AG04449 (cell line): ENCODE measurements at regions not wholly inside any gene's neighbourhood (a gene's known extent, or its start where the extent isn't known, plus 50 kb on each side); places are given as distances from the start of the nearest gene placed in this dataset.
"Not testable (repeated sequence)": the region's sequence is repeated elsewhere in the genome, so short reads cannot be mapped to it uniquely, and the experiment has no call there.

ENCODE experiments used
- CTCF ChIA-PET: fragments of 350-600 bp; formaldehyde crosslinking; extraction: SDS; loops from one replicate; lab custom pipeline; 2021; ENCODE audit warnings: antibody characterized with exemption; lab: Yijun Ruan, JAX
- POLR2A ChIA-PET: fragments of 400-600, 350-600 bp; formaldehyde crosslinking; extraction: SDS; loops from one replicate; lab custom pipeline; 2020; ENCODE audit warnings: antibody characterized with exemption, inconsistent platforms; lab: Yijun Ruan, JAX
- DNase-seq: peaks from one replicate; pipeline ENCODE4 v3.0.0-alpha.2; 2010; ENCODE audit warnings: low read depth, low spot score
- H3K4me3 ChIP-seq: 2 replicates; pipeline ENCODE4 v1.5.1; 2011; ENCODE audit warnings: low read depth, mild to moderate bottlenecking, control low read depth, low read length
- CTCF ChIP-seq: IDR thresholded peaks from one replicate; pipeline ENCODE4 v1.5.1; 2011; ENCODE audit warnings: mild to moderate bottlenecking, moderate library complexity, low read length, control low read depth, inconsistent platforms; ENCODE audit not compliant: insufficient read depth; ENCODE audit errors: missing control alignments

- ChIA-PET POLR2A (no interaction called here), CTCF (no interaction called here)
- H3K4me3 ChIP-seq, result no peak overlapping the region
- TF ChIP-seq CTCF, result no peak
- no peak for DNase-seq
These were observed 820.3 kb downstream of the TMEM121 start for GRCh38 chr14:106346534-106347290.

DNA sequence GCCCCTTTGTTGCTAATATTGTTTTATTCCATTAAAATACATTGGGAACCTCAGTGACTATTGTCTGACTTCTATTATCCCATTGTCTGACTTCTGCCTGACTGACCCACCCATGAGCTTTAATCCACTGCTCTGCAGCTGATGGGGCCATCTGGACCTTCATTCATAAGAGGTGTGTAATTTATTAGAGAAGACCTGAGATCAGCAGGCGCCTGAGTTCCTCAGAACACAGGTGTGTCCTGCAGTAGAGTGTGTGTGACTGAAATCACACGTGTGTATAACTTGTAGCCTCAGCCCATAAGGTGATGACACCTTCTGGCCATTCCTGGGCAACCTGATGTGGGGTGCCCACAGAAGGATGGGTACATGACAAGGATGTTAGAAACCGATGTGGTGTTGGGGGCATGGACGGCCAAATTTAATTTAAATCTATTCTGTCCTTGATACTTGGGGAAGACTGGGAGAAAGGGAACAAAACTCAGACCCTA lies 821.0 kb downstream of the TMEM121 start:
- H3K4me3 ChIP-seq, result no peak overlapping the region
- CTCF ChIA-PET, result no interaction called here
- POLR2A ChIA-PET, result no interaction called here

GRCh38 chr14:106347890-106348755 lies 821.7 kb downstream of the TMEM121 start:
- no peak for DNase-seq
- ChIA-PET POLR2A (no interaction called here), CTCF (no interaction called here)
- H3K4me3 ChIP-seq, result no peak overlapping the region
- no peak for TF ChIP-seq CTCF

More for the DNA sequence above, 821.0 kb downstream of the TMEM121 start:
- DNase-seq, result no peak
- no peak for TF ChIP-seq CTCF

DNA sequence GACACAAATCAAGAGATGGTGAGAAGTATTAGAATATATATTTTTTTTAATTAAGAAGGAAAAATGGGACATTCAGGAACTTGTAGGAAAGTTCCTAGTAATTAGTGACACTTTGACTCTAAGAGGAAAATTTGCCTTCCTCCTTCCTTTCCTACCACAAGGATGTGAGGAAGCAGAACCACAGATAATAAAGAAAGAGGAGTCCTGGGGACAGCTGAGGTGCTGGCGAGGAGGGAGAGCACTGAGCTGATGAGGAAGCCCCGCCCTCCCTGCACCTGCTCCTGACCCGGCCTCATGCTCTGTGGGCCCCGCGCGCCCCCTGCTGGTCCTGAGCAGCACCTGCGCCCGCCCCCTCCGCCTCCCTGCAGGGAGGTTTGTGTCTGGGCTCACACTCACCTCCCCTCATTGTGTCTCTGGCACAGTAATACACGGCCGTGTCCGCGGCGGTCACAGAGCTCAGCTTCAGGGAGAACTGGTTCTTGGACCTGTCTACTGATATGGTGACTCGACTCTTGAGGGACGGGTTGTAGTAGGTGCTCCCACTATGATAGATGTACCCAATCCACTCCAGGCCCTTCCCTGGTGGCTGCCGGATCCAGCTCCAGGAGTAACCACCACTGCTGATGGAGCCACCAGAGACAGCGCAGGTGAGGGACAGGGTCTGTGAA lies 822.6 kb downstream of the TMEM121 start:
- CTCF ChIA-PET, POLR2A ChIA-PET, DNase-seq, H3K4me3 ChIP-seq: not testable (repeated sequence)

- H3K4me3 ChIP-seq, DNase-seq, POLR2A ChIA-PET, CTCF ChIA-PET: not testable (repeated sequence)
These were observed 823.5 kb downstream of the TMEM121 start for GRCh38 chr14:106349678-106350457.

- CTCF ChIA-PET, DNase-seq, POLR2A ChIA-PET, H3K4me3 ChIP-seq: not testable (repeated sequence)
These were observed 828.8 kb downstream of the TMEM121 start for GRCh38 chr14:106355007-106355791.

- POLR2A ChIA-PET, CTCF ChIA-PET, DNase-seq, H3K4me3 ChIP-seq: not testable (repeated sequence)
These were observed 829.7 kb downstream of the TMEM121 start for GRCh38 chr14:106355881-106356642.

DNA sequence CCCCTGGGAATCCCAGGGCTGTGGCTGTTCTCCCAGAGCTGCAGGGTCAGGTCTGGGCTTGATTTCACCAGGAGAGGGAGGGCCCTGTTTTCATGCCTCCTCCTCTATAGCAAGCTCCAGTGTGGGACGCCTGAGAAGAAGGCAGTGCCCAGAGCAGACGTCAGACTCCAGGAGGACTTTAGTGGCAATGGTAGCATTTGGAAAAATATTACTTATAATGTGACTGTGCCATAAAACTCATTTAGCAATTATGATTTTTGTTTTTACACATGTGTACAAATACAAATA lies 830.2 kb downstream of the TMEM121 start:
- DNase-seq, H3K4me3 ChIP-seq, CTCF ChIA-PET, POLR2A ChIA-PET: not testable (repeated sequence)

DNA sequence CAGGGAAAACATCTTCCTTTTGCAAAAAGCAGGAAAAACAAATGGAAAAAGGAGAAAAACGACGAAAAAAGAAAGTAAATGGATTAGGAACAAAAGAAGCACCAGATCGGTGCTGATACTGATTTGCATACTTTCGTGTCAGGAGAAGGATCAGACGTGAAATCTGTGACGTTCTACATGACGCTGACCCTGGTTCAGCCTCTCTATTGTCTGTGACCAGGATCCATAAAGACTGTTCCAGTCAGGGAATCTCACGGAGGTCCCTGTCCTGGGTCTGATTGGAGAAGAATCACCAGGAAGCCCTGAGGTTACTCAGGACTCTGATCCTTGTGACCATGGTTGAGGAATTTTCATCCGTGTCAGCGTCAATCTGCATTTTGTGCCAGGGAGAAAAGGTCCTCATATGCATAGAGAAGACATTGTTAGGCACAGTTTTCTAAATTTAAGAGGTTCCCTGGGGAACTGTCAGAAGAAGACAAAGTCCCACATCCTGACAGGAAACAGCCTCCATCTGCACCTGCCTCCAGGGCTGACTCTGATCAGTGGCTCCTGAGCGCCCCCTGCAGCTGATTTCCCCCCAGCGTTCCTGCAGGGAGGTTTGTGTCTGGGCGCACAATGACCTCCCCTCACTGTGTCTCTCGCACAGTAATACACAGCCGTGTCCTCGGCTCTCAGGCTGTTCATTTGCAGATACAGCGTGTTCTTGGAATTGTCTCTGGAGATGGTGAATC lies 832.9 kb downstream of the TMEM121 start:
- POLR2A ChIA-PET, CTCF ChIA-PET, DNase-seq, H3K4me3 ChIP-seq: not testable (repeated sequence)

- not testable (repeated sequence) for H3K4me3 ChIP-seq
These were observed 839.0 kb downstream of the TMEM121 start for GRCh38 chr14:106365371-106365770.

More at GRCh38 chr14:106365371-106365770, 839.0 kb downstream of the TMEM121 start:
- DNase-seq, POLR2A ChIA-PET, CTCF ChIA-PET: not testable (repeated sequence)
